Fibroblast of villous mesenchyme (primary cell): ENCODE measurements at regions not wholly inside any gene's neighbourhood (a gene's known extent, or its start where the extent isn't known, plus 50 kb on each side); places are given as distances from the start of the nearest gene placed in this dataset.

ENCODE experiments used
- DNase-seq: peaks from one replicate; pipeline ENCODE4 v3.0.0-alpha.2; 2010; ENCODE audit warnings: low read depth
- H3K4me3 ChIP-seq: 2 replicates; pipeline ENCODE4 v1.5.1; 2011; ENCODE audit warnings: low read depth, mild to moderate bottlenecking, low read length
- CTCF ChIP-seq: IDR thresholded peaks from 2 replicates; pipeline ENCODE4 v1.5.1; 2012; ENCODE audit warnings: low read depth, mild to moderate bottlenecking, low read length; ENCODE audit not compliant: insufficient read depth

DNA sequence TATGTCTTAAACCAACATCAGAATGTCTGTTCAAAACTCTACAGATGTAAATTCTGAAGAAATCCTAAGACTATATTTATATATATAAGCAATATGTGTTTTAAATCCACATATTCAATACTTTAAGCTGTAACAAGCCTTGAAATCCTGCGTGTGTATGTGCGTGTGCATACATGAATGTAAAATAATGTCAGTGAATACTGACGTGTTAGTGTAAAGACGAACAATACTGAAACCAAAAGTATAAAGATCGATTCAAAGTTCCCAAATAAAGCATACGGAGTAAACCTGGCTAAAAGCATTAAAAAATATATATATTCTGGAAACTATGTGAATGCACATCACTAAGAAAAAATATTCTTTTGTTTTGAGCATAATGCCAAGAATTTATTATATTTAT is 668.6 kb upstream of the NCAM2 start:
- no peak for TF ChIP-seq CTCF
- no peak for DNase-seq
- H3K4me3 ChIP-seq: no peak overlapping the region

DNA sequence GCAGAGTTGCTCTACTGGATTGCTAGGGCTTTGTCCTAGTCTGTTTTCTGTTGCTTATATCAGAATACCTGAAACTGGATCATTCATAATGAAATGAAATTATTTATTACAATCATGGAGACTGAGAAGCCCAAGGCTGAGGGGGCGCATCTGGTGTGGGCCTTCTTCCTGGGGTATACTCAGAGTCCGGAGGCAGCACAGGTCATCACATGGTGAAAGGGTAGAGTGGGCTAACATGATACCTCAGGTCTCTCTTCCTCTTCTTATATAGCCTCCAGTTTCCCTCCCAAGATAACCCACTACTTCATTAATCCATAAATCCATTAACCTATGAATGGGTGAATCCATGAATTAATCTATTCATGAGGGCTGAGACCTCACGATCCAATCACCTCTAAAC is 667.6 kb upstream of the NCAM2 start:
- no peak for TF ChIP-seq CTCF
- no peak for DNase-seq
- no peak overlapping the region for H3K4me3 ChIP-seq

DNA sequence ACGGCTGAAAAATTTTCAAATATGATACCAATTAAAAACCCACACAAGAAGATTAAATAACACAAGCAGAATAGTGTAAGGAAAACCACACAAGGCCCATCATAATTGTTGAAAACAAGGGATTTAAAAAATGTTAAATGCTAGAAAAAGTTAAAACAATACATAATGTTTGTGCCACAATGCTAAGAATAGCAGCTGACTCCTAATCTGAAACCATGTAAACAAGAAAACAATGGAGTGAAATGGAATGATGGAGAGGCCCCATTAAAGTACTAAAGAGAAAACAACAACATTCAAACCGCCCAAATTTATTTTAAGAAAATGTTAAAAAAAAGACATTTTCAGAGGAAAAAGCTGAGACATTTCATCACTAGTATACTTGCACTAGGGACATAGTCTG is 663.6 kb upstream of the NCAM2 start:
- no peak for DNase-seq

DNA sequence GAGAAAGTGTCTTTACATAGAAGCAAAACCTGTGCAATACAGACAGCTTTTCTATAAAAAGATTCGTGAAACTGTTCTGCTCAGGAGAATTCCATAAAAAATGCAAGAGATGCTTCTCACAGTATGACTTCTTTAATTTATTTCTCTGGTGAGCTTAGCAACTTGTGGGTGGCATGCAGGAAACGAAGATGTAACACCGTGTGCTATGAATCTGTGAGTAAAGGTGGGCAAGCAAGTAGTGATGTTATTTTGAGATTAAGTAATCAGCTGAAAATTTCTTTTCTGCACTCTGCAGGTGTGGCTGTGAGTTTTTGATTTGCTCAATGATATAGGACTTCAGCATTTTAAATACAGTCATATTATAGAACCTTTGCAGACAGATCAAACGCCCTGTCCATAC is 656.8 kb upstream of the NCAM2 start:
- no peak for DNase-seq
- no peak for TF ChIP-seq CTCF
- H3K4me3 ChIP-seq: no peak overlapping the region

More for the DNA sequence above, 663.6 kb upstream of the NCAM2 start:
- no peak overlapping the region for H3K4me3 ChIP-seq
- no peak for TF ChIP-seq CTCF

- DNase-seq: no peak
- no peak for TF ChIP-seq CTCF
- no peak overlapping the region for H3K4me3 ChIP-seq
These were observed 655.0 kb upstream of the NCAM2 start for GRCh38 chr21:20343186-20343585.

DNA sequence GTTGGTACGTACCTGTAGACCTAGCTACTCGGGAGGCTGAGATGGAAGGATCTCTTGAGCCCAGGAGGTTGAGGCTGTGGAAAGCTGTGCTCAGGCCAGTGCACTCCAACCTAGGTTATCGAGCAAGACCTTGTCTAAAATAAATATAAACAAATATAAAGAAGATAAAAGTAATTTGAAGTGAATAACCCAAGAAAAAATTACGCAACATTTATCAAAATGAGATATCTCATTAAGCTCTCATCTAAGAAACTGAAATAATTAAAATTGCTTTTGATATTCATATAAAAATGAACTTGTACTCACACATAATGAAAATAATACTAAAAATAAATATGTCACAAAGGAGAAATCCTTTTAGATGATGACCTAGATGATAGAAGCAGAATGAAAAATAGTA is 647.1 kb upstream of the NCAM2 start:
- no peak for DNase-seq
- no peak overlapping the region for H3K4me3 ChIP-seq
- TF ChIP-seq CTCF: no peak

DNA sequence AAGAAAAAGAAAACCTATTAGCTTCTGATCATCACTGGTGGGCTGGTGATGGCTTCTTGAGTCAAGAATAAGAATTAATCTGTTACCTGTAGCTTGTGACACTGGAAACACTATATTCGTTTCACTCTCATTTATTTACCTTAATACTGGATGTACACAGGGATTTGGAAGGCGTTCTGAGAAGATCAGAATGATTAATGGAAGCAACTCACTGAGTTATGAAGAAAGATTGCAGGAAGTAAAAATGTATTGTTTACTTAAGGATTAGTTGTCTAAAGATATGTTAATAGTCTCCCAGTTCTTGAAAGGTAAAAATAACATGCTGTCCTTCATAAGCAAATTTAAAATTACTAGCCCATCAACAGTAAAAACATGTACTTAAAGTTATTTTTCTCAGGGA is 644.9 kb upstream of the NCAM2 start:
- no peak for DNase-seq
- H3K4me3 ChIP-seq: no peak overlapping the region
- no peak for TF ChIP-seq CTCF
